ENCODE measurements at regions not wholly inside any gene's neighbourhood (a gene's known extent, or its start where the extent isn't known, plus 50 kb on each side); places are given as distances from the start of the nearest gene placed in this dataset.
"Not testable (repeated sequence)": the region's sequence is repeated elsewhere in the genome, so short reads cannot be mapped to it uniquely, and the experiment has no call there.

GRCh38 chr6:30810813-30811339 lies 66.5 kb upstream of the IER3 start:
- in situ Hi-C loops (cut with MboI; ENCODE audit: low sequenced_read_pairs): no loop called here

- in situ Hi-C loops (cut with MboI; ENCODE audit: low sequenced_read_pairs): not testable (repeated sequence)
Observed at GRCh38 chr6:30807566-30807965, 63.2 kb upstream of the IER3 start.

- in situ Hi-C loops (cut with MboI; ENCODE audit: low sequenced_read_pairs): no loop called here
Observed at GRCh38 chr6:30806581-30807183, 62.3 kb upstream of the IER3 start.

- in situ Hi-C loops (cut with MboI; ENCODE audit: low sequenced_read_pairs): no loop called here
Observed at GRCh38 chr6:30804333-30804732, 60.0 kb upstream of the IER3 start.

- in situ Hi-C loops (cut with MboI; ENCODE audit: low sequenced_read_pairs): no loop called here
Observed at GRCh38 chr6:30802731-30803130, 58.4 kb upstream of the IER3 start.

- in situ Hi-C loops (cut with MboI; ENCODE audit: low sequenced_read_pairs): no loop called here
Observed at GRCh38 chr6:30801950-30802349, 57.6 kb upstream of the IER3 start.

GRCh38 chr6:30800871-30801270 lies 56.5 kb upstream of the IER3 start:
- in situ Hi-C loops (cut with MboI; ENCODE audit: low sequenced_read_pairs): no loop called here

GRCh38 chr6:30799210-30799609 lies 54.9 kb upstream of the IER3 start:
- in situ Hi-C loops (cut with MboI; ENCODE audit: low sequenced_read_pairs): no loop called here

- in situ Hi-C loops (cut with MboI; ENCODE audit: low sequenced_read_pairs): no loop called here
Observed at GRCh38 chr6:30798494-30798893, 54.1 kb upstream of the IER3 start.

- in situ Hi-C loops (cut with MboI; ENCODE audit: low sequenced_read_pairs): no loop called here
Observed at GRCh38 chr6:30795549-30796293, 51.4 kb upstream of the IER3 start.
